ENCODE measurements at regions not wholly inside any gene's neighbourhood (a gene's known extent, or its start where the extent isn't known, plus 50 kb on each side); places are given as distances from the start of the nearest gene placed in this dataset.

DNA sequence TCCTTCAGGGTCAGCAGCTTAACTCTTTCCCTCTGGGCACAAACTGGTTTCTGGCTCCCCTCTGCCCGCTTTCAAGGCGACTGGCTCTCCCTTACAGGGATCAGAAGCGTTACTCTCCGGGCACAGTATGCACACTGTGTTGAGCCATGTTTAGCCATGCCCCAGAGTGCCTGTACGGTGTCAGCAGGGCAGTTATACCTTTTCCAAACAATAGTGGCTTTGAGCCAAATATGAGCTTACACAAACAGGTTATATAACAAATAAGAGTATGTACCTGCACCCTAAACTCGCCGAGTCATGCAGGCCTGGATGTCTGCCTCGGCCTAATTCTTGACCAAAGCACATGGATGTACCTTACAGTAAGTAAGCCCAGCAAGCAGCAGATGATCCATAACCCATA is 175.6 kb upstream of the ANKRD28 start:
- no peak overlapping the region for H3K4me3 ChIP-seq
- H3K36me3 ChIP-seq (ENCODE audit: low read depth), result no peaks in the 10 kb centered on the region
- H3K9me3 ChIP-seq, result no peaks in the 10 kb centered on the region
- ATAC-seq (no peak), DNase-seq (no peak)
- intact Hi-C loops (cut with DNase I, micrococcal nuclease), result no loop called here
- no peaks in the 10 kb centered on the region for H3K4me1 ChIP-seq (ENCODE audit: low read depth)
- TF ChIP-seq, protein P1, sequence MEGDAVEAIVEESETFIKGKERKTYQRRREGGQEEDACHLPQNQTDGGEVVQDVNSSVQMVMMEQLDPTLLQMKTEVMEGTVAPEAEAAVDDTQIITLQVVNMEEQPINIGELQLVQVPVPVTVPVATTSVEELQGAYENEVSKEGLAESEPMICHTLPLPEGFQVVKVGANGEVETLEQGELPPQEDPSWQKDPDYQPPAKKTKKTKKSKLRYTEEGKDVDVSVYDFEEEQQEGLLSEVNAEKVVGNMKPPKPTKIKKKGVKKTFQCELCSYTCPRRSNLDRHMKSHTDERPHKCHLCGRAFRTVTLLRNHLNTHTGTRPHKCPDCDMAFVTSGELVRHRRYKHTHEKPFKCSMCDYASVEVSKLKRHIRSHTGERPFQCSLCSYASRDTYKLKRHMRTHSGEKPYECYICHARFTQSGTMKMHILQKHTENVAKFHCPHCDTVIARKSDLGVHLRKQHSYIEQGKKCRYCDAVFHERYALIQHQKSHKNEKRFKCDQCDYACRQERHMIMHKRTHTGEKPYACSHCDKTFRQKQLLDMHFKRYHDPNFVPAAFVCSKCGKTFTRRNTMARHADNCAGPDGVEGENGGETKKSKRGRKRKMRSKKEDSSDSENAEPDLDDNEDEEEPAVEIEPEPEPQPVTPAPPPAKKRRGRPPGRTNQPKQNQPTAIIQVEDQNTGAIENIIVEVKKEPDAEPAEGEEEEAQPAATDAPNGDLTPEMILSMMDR (IDR thresholded peaks at IDR 0.05), result no peak

GRCh38 chr3:15973940-15974339 is 176.2 kb upstream of the ANKRD28 start:
- intact Hi-C loops (cut with DNase I, micrococcal nuclease), result no loop called here
- TF ChIP-seq, protein P1 (IDR thresholded peaks at IDR 0.05), result no peak
- H3K4me1 ChIP-seq (ENCODE audit: low read depth), result no peaks in the 10 kb centered on the region
- H3K9me3 ChIP-seq, result no peaks in the 10 kb centered on the region
- no peaks in the 10 kb centered on the region for H3K36me3 ChIP-seq (ENCODE audit: low read depth)
- ATAC-seq (no peak), DNase-seq (no peak)
- no peak overlapping the region for H3K4me3 ChIP-seq

DNA sequence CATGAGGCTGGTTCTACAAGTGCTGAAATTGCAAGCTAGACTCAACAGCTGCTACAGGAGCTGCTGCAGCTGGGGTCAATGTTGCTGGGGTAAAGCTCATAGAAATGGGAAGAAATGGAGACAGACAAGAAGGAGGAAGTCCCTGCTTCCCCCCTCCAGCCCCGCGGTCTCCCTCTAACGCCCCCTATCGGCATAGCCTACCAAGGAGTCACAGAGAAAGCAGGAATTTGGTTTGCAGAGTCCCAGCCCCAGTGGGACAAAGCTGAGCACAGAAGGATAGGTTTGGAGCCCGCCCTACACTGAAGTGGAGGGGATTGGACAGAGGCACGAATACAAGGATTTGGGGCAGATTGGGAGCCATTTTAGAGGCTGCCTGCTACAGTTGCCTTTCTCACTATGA is 176.9 kb upstream of the ANKRD28 start:
- TF ChIP-seq, protein P1 (IDR thresholded peaks at IDR 0.05), result no peak
- intact Hi-C loops (cut with DNase I, micrococcal nuclease), result no loop called here
- H3K4me1 ChIP-seq (ENCODE audit: low read depth), result no peaks in the 10 kb centered on the region
- no peaks in the 10 kb centered on the region for H3K9me3 ChIP-seq
- H3K4me3 ChIP-seq, result no peak overlapping the region
- DNase-seq (no peak), ATAC-seq (no peak)
- no peaks in the 10 kb centered on the region for H3K36me3 ChIP-seq (ENCODE audit: low read depth)

GRCh38 chr3:15976524-15976923 is 178.7 kb upstream of the ANKRD28 start:
- no peak overlapping the region for H3K4me3 ChIP-seq
- no peak for DNase-seq
- no peaks in the 10 kb centered on the region for H3K9me3 ChIP-seq
- H3K36me3 ChIP-seq (ENCODE audit: low read depth), result no peaks in the 10 kb centered on the region
- intact Hi-C loops (cut with DNase I, micrococcal nuclease), result no loop called here
- no peak for ATAC-seq
- no peaks in the 10 kb centered on the region for H3K4me1 ChIP-seq (ENCODE audit: low read depth)
- TF ChIP-seq, protein P1 (IDR thresholded peaks at IDR 0.05), result no peak

- Histone ChIP-seq H3K36me3 (ENCODE audit: low read depth) (no peaks in the 10 kb centered on the region), H3K4me1 (ENCODE audit: low read depth) (no peaks in the 10 kb centered on the region), H3K9me3 (no peaks in the 10 kb centered on the region), H3K4me3 (no peak overlapping the region)
- intact Hi-C loops (cut with DNase I, micrococcal nuclease), result no loop called here
- no peak for DNase-seq
- TF ChIP-seq, protein P1 (IDR thresholded peaks at IDR 0.05), result no peak
- ATAC-seq, result no peak
Measured at GRCh38 chr3:15977090-15977489, 179.3 kb upstream of the ANKRD28 start.

- no peaks in the 10 kb centered on the region for H3K36me3 ChIP-seq (ENCODE audit: low read depth)
- H3K9me3 ChIP-seq, result no peaks in the 10 kb centered on the region
- DNase-seq, result no peak
- no peaks in the 10 kb centered on the region for H3K4me1 ChIP-seq (ENCODE audit: low read depth)
- TF ChIP-seq, protein P1 (IDR thresholded peaks at IDR 0.05), result no peak
- intact Hi-C loops (cut with DNase I, micrococcal nuclease), result no loop called here
- no peak for ATAC-seq
- no peak overlapping the region for H3K4me3 ChIP-seq
Measured at GRCh38 chr3:15977598-15978232, 179.9 kb upstream of the ANKRD28 start.
